Upper lobe of right lung (tissue), 1 donor: ENCODE measurements at regions not wholly inside any gene's neighbourhood (a gene's known extent, or its start where the extent isn't known, plus 50 kb on each side); places are given as distances from the start of the nearest gene placed in this dataset.

Source experiments
- ATAC-seq: fragments of 200-7000 bp; cut with Tn5 transposase; one replicate; pipeline ENCODE4 v1.9.1; 2020; ENCODE audit warnings: mild to moderate bottlenecking, moderate library complexity
- DNase-seq: peaks from one replicate; pipeline ENCODE4 v3.0.0-alpha.2; 2020
- H3K27ac ChIP-seq: fragments of 200-600 bp; one replicate; pipeline ENCODE4 v1.8.0; 2022
- H3K27me3 ChIP-seq: fragments of 200-600 bp; one replicate; pipeline ENCODE4 v1.8.0; 2022; ENCODE audit warnings: mild to moderate bottlenecking
- H3K36me3 ChIP-seq: fragments of 200-600 bp; one replicate; pipeline ENCODE4 v1.8.0; 2022
- H3K4me1 ChIP-seq: fragments of 200-600 bp; one replicate; pipeline ENCODE4 v1.8.0; 2022
- H3K4me3 ChIP-seq: fragments of 200-600 bp; one replicate; pipeline ENCODE4 v1.8.0; 2022; ENCODE audit warnings: mild to moderate bottlenecking
- H3K9me3 ChIP-seq: fragments of 200-600 bp; one replicate; pipeline ENCODE4 v1.8.0; 2022
- intact Hi-C: fragments of 100-400 bp; cut with DNase I; formaldehyde crosslinking; loops from one replicate; pipeline ENCODE4 v1.11.0; 2022
- TF ChIP-seq, protein P1 (sequence below): fragments of 200-600 bp; IDR thresholded peaks from one replicate; pipeline ENCODE4 v1.8.0; 2022; ENCODE audit warnings: antibody characterized with exemption
- donor health status: DM: no; HTN: yes; CAD: no; lungs with severe emphysema.

DNA sequence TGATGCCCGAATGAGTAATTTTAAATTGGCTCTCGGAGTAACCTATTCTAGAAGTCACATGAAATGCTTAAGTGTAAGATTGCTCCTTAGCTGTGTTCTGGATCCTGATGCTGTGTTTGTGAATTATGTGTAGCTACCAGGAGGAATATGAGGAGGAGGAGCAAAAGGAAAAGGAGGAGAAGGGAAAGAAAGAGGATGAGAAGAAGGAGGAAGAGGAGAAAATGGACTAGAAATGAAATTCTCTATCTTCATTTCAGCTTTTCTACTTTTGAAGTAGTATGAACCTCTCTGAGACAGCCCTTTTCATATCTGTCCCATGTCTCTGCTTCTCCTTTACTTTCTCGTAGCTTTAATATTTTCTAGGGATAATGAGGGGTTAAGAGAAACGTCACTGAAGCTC, 119.4 kb upstream of the ACTBL2 start:
- H3K27ac ChIP-seq, result no peak overlapping the region
- intact Hi-C loops, result no loop called here

DNA sequence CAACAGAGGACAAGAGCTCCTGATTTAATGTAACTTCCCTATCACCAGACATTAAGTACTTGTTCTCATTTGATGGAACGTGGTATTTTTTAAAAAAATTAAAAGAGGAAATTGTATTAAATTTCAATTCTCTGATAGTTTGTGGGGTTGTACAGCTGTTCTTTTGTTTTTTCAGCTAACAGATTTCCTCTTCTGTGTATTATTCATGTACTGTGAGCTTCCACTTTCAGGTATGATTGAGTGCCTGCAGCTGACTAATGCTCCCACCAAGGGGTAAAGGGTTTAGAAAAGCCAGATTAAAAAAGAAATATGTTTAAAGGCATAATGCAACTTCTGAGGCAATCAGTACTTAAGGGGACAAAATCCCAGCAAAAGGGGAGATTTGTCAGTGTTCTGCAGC, 117.7 kb upstream of the ACTBL2 start:
- TF ChIP-seq, protein P1, sequence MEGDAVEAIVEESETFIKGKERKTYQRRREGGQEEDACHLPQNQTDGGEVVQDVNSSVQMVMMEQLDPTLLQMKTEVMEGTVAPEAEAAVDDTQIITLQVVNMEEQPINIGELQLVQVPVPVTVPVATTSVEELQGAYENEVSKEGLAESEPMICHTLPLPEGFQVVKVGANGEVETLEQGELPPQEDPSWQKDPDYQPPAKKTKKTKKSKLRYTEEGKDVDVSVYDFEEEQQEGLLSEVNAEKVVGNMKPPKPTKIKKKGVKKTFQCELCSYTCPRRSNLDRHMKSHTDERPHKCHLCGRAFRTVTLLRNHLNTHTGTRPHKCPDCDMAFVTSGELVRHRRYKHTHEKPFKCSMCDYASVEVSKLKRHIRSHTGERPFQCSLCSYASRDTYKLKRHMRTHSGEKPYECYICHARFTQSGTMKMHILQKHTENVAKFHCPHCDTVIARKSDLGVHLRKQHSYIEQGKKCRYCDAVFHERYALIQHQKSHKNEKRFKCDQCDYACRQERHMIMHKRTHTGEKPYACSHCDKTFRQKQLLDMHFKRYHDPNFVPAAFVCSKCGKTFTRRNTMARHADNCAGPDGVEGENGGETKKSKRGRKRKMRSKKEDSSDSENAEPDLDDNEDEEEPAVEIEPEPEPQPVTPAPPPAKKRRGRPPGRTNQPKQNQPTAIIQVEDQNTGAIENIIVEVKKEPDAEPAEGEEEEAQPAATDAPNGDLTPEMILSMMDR, result no peak
- Histone ChIP-seq H3K27ac (no peak overlapping the region), H3K4me3 (no peak overlapping the region), H3K36me3 (no peaks in the 10 kb centered on the region), H3K4me1 (no peaks in the 10 kb centered on the region), H3K27me3 (no peaks in the 10 kb centered on the region), H3K9me3 (no peaks in the 10 kb centered on the region)
- ATAC-seq (no peak), DNase-seq (no peak)
- intact Hi-C loops, result no loop called here

More for the DNA sequence above, 119.4 kb upstream of the ACTBL2 start:
- Histone ChIP-seq H3K9me3 (no peaks in the 10 kb centered on the region), H3K4me3 (no peak overlapping the region), H3K27me3 (no peaks in the 10 kb centered on the region), H3K36me3 (no peaks in the 10 kb centered on the region), H3K4me1 (no peaks in the 10 kb centered on the region)
- TF ChIP-seq, protein P1, result no peak
- no peak for ATAC-seq
- no peak for DNase-seq

DNA sequence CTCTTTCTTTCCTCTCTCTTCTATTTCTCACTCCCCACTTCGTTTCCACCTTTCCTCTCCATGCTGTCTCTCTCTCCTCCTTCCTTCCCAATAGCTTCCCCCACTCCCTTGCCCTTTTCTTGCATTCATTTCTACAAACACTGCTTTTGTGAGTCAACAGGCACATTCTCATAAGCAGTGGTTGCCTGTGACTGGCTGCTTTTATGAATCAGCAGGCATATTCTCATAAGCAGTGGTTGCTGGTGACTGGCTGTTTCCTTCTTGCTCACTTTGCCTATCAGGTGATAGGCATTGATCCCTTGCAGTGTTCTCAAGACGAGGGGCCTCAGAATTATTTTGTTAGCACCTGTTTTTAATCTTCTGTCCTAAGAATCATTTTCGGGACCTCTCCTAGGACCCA, 116.1 kb upstream of the ACTBL2 start:
- ATAC-seq (no peak), DNase-seq (no peak)
- Histone ChIP-seq H3K36me3 (no peaks in the 10 kb centered on the region), H3K4me1 (no peaks in the 10 kb centered on the region), H3K27me3 (no peaks in the 10 kb centered on the region), H3K9me3 (no peaks in the 10 kb centered on the region), H3K4me3 (no peak overlapping the region), H3K27ac (no peak overlapping the region)
- TF ChIP-seq, protein P1, result no peak
- intact Hi-C loops, result no loop called here

DNA sequence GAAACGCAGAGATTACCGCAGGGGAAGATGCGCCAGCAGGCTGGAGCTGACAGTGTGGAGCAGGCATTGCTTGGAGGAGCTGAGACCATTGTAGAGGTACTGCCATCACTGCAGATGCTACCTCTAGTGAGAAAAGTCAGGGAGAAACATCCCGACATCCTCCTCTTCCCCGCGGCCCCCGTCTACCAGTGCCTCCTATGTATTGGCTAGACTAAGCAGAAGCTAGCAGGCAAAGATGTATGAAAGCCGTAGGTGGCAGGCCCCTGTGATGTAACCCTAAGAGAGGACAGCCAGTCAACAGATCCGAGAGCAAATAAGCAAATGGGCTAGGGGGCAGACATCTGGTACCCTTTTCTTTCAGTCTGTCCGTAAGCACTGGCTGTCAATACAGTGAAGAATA, 115.5 kb upstream of the ACTBL2 start:
- intact Hi-C loops, result no loop called here
- no peaks in the 10 kb centered on the region for H3K36me3 ChIP-seq
- H3K4me1 ChIP-seq, result no peaks in the 10 kb centered on the region
- H3K9me3 ChIP-seq, result no peaks in the 10 kb centered on the region
- TF ChIP-seq, protein P1, result no peak
- H3K27ac ChIP-seq, result no peak overlapping the region
- no peak for ATAC-seq
- no peak overlapping the region for H3K4me3 ChIP-seq
- DNase-seq, result no peak
- no peaks in the 10 kb centered on the region for H3K27me3 ChIP-seq

DNA sequence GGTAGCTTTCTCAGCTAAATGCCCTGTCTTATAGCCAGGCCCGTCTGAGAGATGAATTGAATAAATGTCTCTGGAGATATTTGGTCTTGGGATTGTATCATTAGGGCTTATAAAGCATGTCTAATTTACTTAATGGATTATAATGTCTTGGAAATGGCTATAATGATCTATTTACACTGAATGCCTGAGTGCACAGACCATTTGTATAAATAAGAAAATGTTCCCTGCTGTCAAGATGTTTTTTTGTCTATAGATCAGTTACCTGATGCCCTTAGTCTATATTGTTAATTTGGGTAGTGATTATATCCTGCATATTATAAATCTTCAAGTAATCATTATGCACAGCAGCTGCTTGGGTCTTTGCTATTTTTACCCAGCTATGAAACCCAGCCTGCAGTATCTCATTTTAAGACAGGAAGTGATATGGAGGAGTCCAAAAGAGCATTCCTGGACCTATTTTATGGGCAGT, 112.9 kb upstream of the ACTBL2 start:
- no peaks in the 10 kb centered on the region for H3K27me3 ChIP-seq
- TF ChIP-seq, protein P1, result no peak
- intact Hi-C loops, result no loop called here
- H3K27ac ChIP-seq, result no peak overlapping the region
- no peak overlapping the region for H3K4me3 ChIP-seq
- no peak for ATAC-seq
- H3K36me3 ChIP-seq, result no peaks in the 10 kb centered on the region
- H3K4me1 ChIP-seq, result no peaks in the 10 kb centered on the region
- no peak for DNase-seq
- no peaks in the 10 kb centered on the region for H3K9me3 ChIP-seq

DNA sequence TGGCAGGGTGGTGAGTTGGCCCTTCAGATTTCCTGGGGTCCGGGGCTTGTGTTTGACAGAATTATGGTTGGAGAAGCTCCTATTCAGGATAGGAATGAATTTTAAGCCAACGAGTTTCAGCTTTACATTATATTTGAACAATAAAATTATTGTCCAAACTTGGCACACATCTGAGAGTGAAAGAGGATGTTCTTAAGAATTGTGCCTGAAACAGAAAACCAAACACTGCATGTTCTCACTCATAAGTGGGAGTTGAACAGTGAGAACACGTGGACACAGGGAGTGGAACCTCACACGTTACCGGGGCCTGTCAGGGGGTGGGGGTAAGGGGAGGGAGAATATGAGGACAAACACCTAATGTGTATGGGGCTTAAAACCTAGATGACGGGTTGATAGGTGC, 111.8 kb upstream of the ACTBL2 start:
- no peaks in the 10 kb centered on the region for H3K4me1 ChIP-seq
- no peak overlapping the region for H3K27ac ChIP-seq
- TF ChIP-seq, protein P1, result no peak
- no peaks in the 10 kb centered on the region for H3K9me3 ChIP-seq
- H3K36me3 ChIP-seq, result no peaks in the 10 kb centered on the region
- H3K27me3 ChIP-seq, result no peaks in the 10 kb centered on the region
- ATAC-seq, result no peak
- DNase-seq, result no peak
- intact Hi-C loops, result no loop called here
- H3K4me3 ChIP-seq, result no peak overlapping the region
